ENCODE measurements at regions not wholly inside any gene's neighbourhood (a gene's known extent, or its start where the extent isn't known, plus 50 kb on each side); places are given as distances from the start of the nearest gene placed in this dataset.

GRCh38 chr18:72122103-72122502 is 422.0 kb downstream of the CBLN2 start:
- no peak overlapping the region for H3K27ac Mint-ChIP-seq (ENCODE audit: low read depth, unreplicated experiment)
- CTCF ChIA-PET: no interaction called here
- DNase-seq (ENCODE audit: unreplicated experiment): no peak
- intact Hi-C loops (cut with micrococcal nuclease): no loop called here
- H3K4me3 Mint-ChIP-seq (ENCODE audit: unreplicated experiment): no peak overlapping the region
- H3K36me3 Mint-ChIP-seq (ENCODE audit: insufficient read depth, unreplicated experiment): peaks cover 7% of the 10 kb centered on the region
- no TSS peak for BruUV-seq (replicated peaks)
- H3K27me3 Mint-ChIP-seq (ENCODE audit: insufficient read depth, unreplicated experiment): no peaks in the 10 kb centered on the region
- no peak for TF ChIP-seq CTCF (IDR thresholded peaks at IDR 0.05; ENCODE audit: unreplicated experiment)
- POLR2A ChIA-PET: no interaction called here
- no peaks in the 10 kb centered on the region for H3K4me1 Mint-ChIP-seq (ENCODE audit: insufficient read depth, unreplicated experiment)
- no peaks in the 10 kb centered on the region for H3K9me3 Mint-ChIP-seq (ENCODE audit: unreplicated experiment)

GRCh38 chr18:72119082-72119481 is 425.1 kb downstream of the CBLN2 start:
- Mint-ChIP-seq H3K36me3 (ENCODE audit: insufficient read depth, unreplicated experiment) (peaks cover 7% of the 10 kb centered on the region), H3K4me3 (ENCODE audit: unreplicated experiment) (no peak overlapping the region), H3K27me3 (ENCODE audit: insufficient read depth, unreplicated experiment) (peaks cover 11% of the 10 kb centered on the region), H3K4me1 (ENCODE audit: insufficient read depth, unreplicated experiment) (no peaks in the 10 kb centered on the region), H3K27ac (ENCODE audit: low read depth, unreplicated experiment) (no peak overlapping the region), H3K9me3 (ENCODE audit: unreplicated experiment) (no peaks in the 10 kb centered on the region)
- BruUV-seq (replicated peaks): no TSS peak
- ChIA-PET POLR2A (no interaction called here), CTCF (interaction anchor here (0.7 kb wide), 1 partner anchor 525 kb away, joined by 3 read pairs; no protein-coding TSS in a partner anchor)
- DNase-seq (ENCODE audit: unreplicated experiment): no peak
- intact Hi-C loops (cut with micrococcal nuclease): no loop called here
- no peak for TF ChIP-seq CTCF (IDR thresholded peaks at IDR 0.05; ENCODE audit: unreplicated experiment)

GRCh38 chr18:72114801-72115594 is 429.1 kb downstream of the CBLN2 start:
- H3K27ac Mint-ChIP-seq (ENCODE audit: low read depth, unreplicated experiment): no peak overlapping the region
- ChIA-PET POLR2A (interaction anchor here (0.6 kb wide), 1 partner anchor 35 kb away, joined by 3 read pairs; no protein-coding TSS in a partner anchor), CTCF (interaction anchor here (0.5 to 0.6 kb wide), 2 partner anchors 10 to 1633 kb away, joined by 3 read pairs; no protein-coding TSS in a partner anchor)
- H3K36me3 Mint-ChIP-seq (ENCODE audit: insufficient read depth, unreplicated experiment): peaks cover under 1% of the 10 kb centered on the region
- no peaks in the 10 kb centered on the region for H3K9me3 Mint-ChIP-seq (ENCODE audit: unreplicated experiment)
- no peak for TF ChIP-seq CTCF (IDR thresholded peaks at IDR 0.05; ENCODE audit: unreplicated experiment)
- peaks cover 11% of the 10 kb centered on the region for H3K27me3 Mint-ChIP-seq (ENCODE audit: insufficient read depth, unreplicated experiment)
- intact Hi-C loops (cut with micrococcal nuclease): no loop called here
- no peak overlapping the region for H3K4me3 Mint-ChIP-seq (ENCODE audit: unreplicated experiment)
- DNase-seq (ENCODE audit: unreplicated experiment): peak; percentile 59
- no peaks in the 10 kb centered on the region for H3K4me1 Mint-ChIP-seq (ENCODE audit: insufficient read depth, unreplicated experiment)
- no TSS peak for BruUV-seq (replicated peaks)

GRCh38 chr18:72107647-72108383 is 436.3 kb downstream of the CBLN2 start:
- Mint-ChIP-seq H3K27ac (ENCODE audit: low read depth, unreplicated experiment) (no peak overlapping the region), H3K4me1 (ENCODE audit: insufficient read depth, unreplicated experiment) (peaks cover 13% of the 10 kb centered on the region), H3K36me3 (ENCODE audit: insufficient read depth, unreplicated experiment) (no peaks in the 10 kb centered on the region), H3K27me3 (ENCODE audit: insufficient read depth, unreplicated experiment) (no peaks in the 10 kb centered on the region), H3K9me3 (ENCODE audit: unreplicated experiment) (no peaks in the 10 kb centered on the region), H3K4me3 (ENCODE audit: unreplicated experiment) (peak overlapping the region; percentile 24)
- no TSS peak for BruUV-seq (replicated peaks)
- ChIA-PET POLR2A (interaction anchor here (0.5 kb wide), 1 partner anchor 116 kb away, joined by 3 read pairs; no protein-coding TSS in a partner anchor), CTCF (no interaction called here)
- DNase-seq (ENCODE audit: unreplicated experiment): peak; percentile 39
- no peak for TF ChIP-seq CTCF (IDR thresholded peaks at IDR 0.05; ENCODE audit: unreplicated experiment)
- intact Hi-C loops (cut with micrococcal nuclease): no loop called here

All from MCF 10A (cell line).